Lower lobe of right lung (tissue), 2 donors: ENCODE measurements at regions not wholly inside any gene's neighbourhood (a gene's known extent, or its start where the extent isn't known, plus 50 kb on each side); places are given as distances from the start of the nearest gene placed in this dataset.

Experiments
- ATAC-seq, 2 donors: fragments of 200-7000 bp; cut with Tn5 transposase; one replicate each; pipeline ENCODE4 v1.9.1; 2020 to 2022; ENCODE audit warnings: mild to moderate bottlenecking in 2 of 2, moderate library complexity in 2 of 2
- DNase-seq: peaks from one replicate; pipeline ENCODE4 v3.0.0-alpha.2; 2020
- H3K27ac ChIP-seq: fragments of 200-600 bp; one replicate; pipeline ENCODE4 v1.8.0; 2022
- H3K27me3 ChIP-seq: fragments of 200-600 bp; one replicate; pipeline ENCODE4 v1.8.0; 2022; ENCODE audit warnings: low read depth
- H3K36me3 ChIP-seq: fragments of 200-600 bp; one replicate; pipeline ENCODE4 v1.8.0; 2022; ENCODE audit warnings: mild to moderate bottlenecking
- H3K4me1 ChIP-seq: fragments of 200-600 bp; one replicate; pipeline ENCODE4 v1.8.0; 2022
- H3K4me3 ChIP-seq: fragments of 200-600 bp; one replicate; pipeline ENCODE4 v1.8.0; 2022; ENCODE audit warnings: mild to moderate bottlenecking
- H3K9me3 ChIP-seq: fragments of 200-600 bp; one replicate; pipeline ENCODE4 v1.8.0; 2022
- intact Hi-C: fragments of 100-400 bp; cut with DNase I; formaldehyde crosslinking; loops from one replicate; pipeline ENCODE4 v1.11.0; 2022
- TF ChIP-seq, protein P1 (sequence below): fragments of 200-600 bp; IDR thresholded peaks from one replicate; pipeline ENCODE4 v1.8.0; 2022; ENCODE audit warnings: antibody characterized with exemption, mild to moderate bottlenecking
- donor health status: DM: no; HTN: yes; CAD: no; lungs with severe emphysema.

DNA sequence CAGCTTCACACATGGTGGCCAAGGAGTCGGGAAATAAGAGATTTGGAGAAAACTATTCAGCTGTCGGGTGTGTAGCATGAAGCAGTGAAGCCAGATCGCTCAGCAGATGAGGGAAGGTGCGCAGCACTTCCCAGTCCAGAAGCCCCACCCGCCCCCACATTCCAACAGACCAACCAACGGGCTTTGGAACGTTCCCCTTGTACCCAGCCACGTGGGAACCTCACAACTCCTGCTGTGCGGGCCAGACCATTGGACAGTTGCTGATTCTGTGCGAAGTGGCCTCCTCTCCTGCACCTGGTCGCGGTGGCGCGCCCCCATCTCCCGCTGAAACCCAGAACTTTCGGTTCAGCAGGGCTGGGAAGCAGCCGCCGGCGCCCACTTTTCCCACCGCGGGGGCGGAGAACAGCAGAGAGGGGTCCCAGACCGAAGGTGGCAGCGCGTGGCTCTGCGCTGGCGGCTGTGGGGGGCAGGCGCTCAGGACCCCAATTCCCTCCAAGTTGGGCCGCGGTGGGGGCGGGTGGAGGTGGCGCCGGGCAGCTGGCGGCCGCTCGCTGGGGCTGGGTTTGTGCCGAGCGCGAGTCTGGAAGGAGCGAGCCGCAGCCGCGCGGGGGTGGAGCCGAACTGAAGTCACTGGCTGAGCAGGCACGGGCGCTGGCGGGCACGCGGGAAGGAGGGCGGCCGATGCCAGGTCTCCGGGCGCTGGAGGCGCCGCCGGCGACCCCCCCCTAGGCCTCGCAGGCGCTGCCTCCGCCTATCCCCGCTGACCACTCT lies 1301.5 kb upstream of the SORCS1 start:
- Histone ChIP-seq H3K27ac (no peak overlapping the region), H3K36me3 (no peaks in the 10 kb centered on the region), H3K9me3 (no peaks in the 10 kb centered on the region), H3K4me1 (no peaks in the 10 kb centered on the region), H3K4me3 (peak overlapping the region; percentile 52), H3K27me3 (peaks cover 18% of the 10 kb centered on the region)
- intact Hi-C loops, result no loop called here
- peak; percentile 84 to 87 for ATAC-seq
- DNase-seq, result peak; percentile 55
- TF ChIP-seq, protein P1, sequence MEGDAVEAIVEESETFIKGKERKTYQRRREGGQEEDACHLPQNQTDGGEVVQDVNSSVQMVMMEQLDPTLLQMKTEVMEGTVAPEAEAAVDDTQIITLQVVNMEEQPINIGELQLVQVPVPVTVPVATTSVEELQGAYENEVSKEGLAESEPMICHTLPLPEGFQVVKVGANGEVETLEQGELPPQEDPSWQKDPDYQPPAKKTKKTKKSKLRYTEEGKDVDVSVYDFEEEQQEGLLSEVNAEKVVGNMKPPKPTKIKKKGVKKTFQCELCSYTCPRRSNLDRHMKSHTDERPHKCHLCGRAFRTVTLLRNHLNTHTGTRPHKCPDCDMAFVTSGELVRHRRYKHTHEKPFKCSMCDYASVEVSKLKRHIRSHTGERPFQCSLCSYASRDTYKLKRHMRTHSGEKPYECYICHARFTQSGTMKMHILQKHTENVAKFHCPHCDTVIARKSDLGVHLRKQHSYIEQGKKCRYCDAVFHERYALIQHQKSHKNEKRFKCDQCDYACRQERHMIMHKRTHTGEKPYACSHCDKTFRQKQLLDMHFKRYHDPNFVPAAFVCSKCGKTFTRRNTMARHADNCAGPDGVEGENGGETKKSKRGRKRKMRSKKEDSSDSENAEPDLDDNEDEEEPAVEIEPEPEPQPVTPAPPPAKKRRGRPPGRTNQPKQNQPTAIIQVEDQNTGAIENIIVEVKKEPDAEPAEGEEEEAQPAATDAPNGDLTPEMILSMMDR, result no peak

DNA sequence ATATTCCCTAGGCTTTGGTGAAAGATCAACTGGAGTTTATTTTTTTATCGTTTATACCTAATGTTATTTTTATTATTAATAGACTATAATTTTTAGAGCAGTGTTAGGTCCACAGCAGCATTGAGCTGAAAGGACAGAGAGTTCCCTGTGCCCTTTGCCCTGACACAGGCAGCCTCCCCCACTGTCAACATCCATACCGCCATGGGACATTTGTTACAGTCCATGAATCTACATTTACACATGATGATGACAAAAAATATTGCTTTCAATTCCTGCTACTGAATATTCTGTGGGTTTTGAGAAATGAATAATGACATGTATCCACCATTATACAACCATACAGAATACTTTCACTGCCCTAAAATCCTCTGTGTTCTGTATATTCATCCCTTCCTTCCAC lies 1297.5 kb upstream of the SORCS1 start:
- Histone ChIP-seq H3K36me3 (no peaks in the 10 kb centered on the region), H3K4me1 (no peaks in the 10 kb centered on the region), H3K4me3 (no peak overlapping the region), H3K27ac (no peak overlapping the region), H3K9me3 (no peaks in the 10 kb centered on the region), H3K27me3 (peaks cover 13% of the 10 kb centered on the region)
- no peak for DNase-seq
- intact Hi-C loops, result no loop called here
- ATAC-seq, result no peak
- TF ChIP-seq, protein P1, result no peak

DNA sequence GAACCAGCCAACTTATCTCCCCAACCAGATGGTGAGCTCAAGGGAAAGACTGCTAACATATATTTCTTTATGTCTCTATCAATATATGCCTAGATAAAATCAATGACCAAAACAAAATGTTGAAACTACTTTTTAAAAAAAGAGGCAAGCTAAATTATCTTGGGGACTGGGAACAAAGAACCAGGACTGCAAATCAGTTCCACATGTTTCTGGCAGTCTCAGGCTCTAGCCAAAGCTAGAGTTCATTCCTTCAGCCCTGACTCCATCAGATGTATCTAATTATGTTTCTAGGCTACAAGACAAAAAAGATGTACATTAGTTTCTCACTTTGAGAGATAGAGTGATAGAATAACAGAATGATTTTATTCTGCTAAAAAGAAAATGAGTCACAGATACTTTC lies 1290.3 kb upstream of the SORCS1 start:
- TF ChIP-seq, protein P1, result no peak
- no peaks in the 10 kb centered on the region for H3K36me3 ChIP-seq
- no peaks in the 10 kb centered on the region for H3K4me1 ChIP-seq
- H3K27me3 ChIP-seq, result no peaks in the 10 kb centered on the region
- H3K27ac ChIP-seq, result no peak overlapping the region
- H3K9me3 ChIP-seq, result no peaks in the 10 kb centered on the region
- H3K4me3 ChIP-seq, result no peak overlapping the region
- no peak for ATAC-seq
- intact Hi-C loops, result no loop called here
- no peak for DNase-seq

DNA sequence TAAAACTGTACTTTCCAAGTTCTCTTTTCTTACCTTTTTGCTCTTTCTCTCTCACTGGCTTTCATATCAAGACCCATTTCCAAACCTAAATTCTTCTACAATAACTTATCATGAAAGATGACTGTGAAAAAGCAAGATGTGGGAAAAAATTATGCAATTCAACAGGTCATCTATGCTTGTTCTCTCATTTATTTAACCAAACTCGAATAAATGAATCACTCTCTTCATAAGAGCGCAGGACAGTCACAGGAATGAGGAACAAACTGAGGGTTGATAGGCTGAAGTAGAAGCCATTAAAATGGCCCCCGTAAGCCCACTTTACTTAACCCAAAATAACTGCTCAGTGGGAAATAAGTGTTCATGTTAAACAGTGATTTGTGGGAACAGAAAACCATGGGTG lies 1289.7 kb upstream of the SORCS1 start:
- H3K27me3 ChIP-seq, result no peaks in the 10 kb centered on the region
- intact Hi-C loops, result no loop called here
- H3K27ac ChIP-seq, result no peak overlapping the region
- DNase-seq (no peak), ATAC-seq (no peak)
- H3K4me3 ChIP-seq, result no peak overlapping the region
- no peaks in the 10 kb centered on the region for H3K4me1 ChIP-seq
- H3K36me3 ChIP-seq, result no peaks in the 10 kb centered on the region
- TF ChIP-seq, protein P1, result no peak
- H3K9me3 ChIP-seq, result no peaks in the 10 kb centered on the region

DNA sequence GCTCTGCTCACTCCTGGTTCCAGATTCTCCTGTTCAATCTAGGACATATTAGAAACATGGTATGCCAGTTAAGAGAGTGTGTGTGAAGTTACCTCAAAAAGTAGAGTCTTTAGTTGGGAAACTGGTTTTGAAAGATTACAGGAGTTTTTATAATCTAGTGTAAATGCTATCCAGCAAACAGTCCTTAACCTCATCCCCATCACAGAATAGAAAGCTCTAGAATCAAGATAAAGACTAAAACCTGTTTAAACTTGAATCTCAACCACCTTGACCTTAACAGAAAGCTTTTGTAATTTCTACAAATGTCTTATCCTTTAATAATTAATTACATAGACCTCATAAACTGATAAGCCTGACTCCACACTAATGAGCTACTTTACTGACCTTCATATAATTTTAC lies 1288.7 kb upstream of the SORCS1 start:
- no peak overlapping the region for H3K27ac ChIP-seq
- ATAC-seq (no peak), DNase-seq (no peak)
- H3K9me3 ChIP-seq, result no peaks in the 10 kb centered on the region
- H3K27me3 ChIP-seq, result no peaks in the 10 kb centered on the region
- no peak overlapping the region for H3K4me3 ChIP-seq
- intact Hi-C loops, result no loop called here
- H3K4me1 ChIP-seq, result no peaks in the 10 kb centered on the region
- no peaks in the 10 kb centered on the region for H3K36me3 ChIP-seq
- TF ChIP-seq, protein P1, result no peak
